OCI-LY1 (cell line): ENCODE measurements at regions not wholly inside any gene's neighbourhood (a gene's known extent, or its start where the extent isn't known, plus 50 kb on each side); places are given as distances from the start of the nearest gene placed in this dataset.

Experiments
- H2AFZ ChIP-seq: fragments of 200-600 bp; sonication (generic), shearing (Covaris generic); 2 replicates; pipeline ENCODE4 v1.6.0; 2014; ENCODE audit warnings: antibody characterized with exemption, mild to moderate bottlenecking, low read length
- H3F3A ChIP-seq: fragments of 200-600 bp; sonication (generic), shearing (Covaris generic); 2 replicates; pipeline ENCODE4 v1.6.0; 2014; ENCODE audit warnings: mild to moderate bottlenecking, antibody characterized with exemption, low read length, moderate library complexity; ENCODE audit not compliant: insufficient read depth
- H3K27ac ChIP-seq: fragments of 200-600 bp; sonication (generic); 2 replicates; pipeline ENCODE4 v1.5.1; 2014; ENCODE audit warnings: low read length, mixed run types, mild to moderate bottlenecking, low read depth; ENCODE audit not compliant: poor library complexity, severe bottlenecking
- H3K27me3 ChIP-seq: fragments of 200-600 bp; sonication (generic); 2 replicates; pipeline ENCODE4 v1.6.0; 2014; ENCODE audit warnings: antibody characterized with exemption, mild to moderate bottlenecking, low read length, moderate library complexity; ENCODE audit not compliant: insufficient read depth
- H3K36me3 ChIP-seq: fragments of 200-600 bp; sonication (generic); 2 replicates; pipeline ENCODE4 v1.6.1; 2014; ENCODE audit warnings: mild to moderate bottlenecking, antibody characterized with exemption, low read length, moderate library complexity, mixed read lengths; ENCODE audit not compliant: insufficient read depth
- H3K4me1 ChIP-seq: fragments of 200-600 bp; sonication (generic); 2 replicates; pipeline ENCODE4 v1.5.1; 2014; ENCODE audit warnings: mild to moderate bottlenecking, low read length, moderate library complexity; ENCODE audit not compliant: insufficient read depth, severe bottlenecking
- H3K4me2 ChIP-seq: fragments of 200-600 bp; sonication (generic), shearing (Covaris generic); 2 replicates; pipeline ENCODE4 v1.6.1; 2014; ENCODE audit warnings: low read length
- H3K4me3 ChIP-seq: fragments of 200-600 bp; sonication (generic); 2 replicates; pipeline ENCODE4 v1.5.1; 2014; ENCODE audit warnings: low read length, low read depth, mild to moderate bottlenecking, mixed read lengths; ENCODE audit not compliant: poor library complexity, severe bottlenecking
- H3K79me2 ChIP-seq: fragments of 200-600 bp; shearing (Covaris generic); 2 replicates; pipeline ENCODE4 v1.6.1; 2016; ENCODE audit warnings: mixed run types, low read length, mixed read lengths; ENCODE audit not compliant: insufficient read depth
- H3K9ac ChIP-seq: fragments of 200-600 bp; sonication (generic), shearing (Covaris generic); 2 replicates; pipeline ENCODE4 v1.6.1; 2014; ENCODE audit warnings: mild to moderate bottlenecking, low read length, mixed read lengths
- H3K9me2 ChIP-seq: fragments of 200-600 bp; sonication (generic), shearing (Covaris generic); 2 replicates; pipeline ENCODE4 v1.6.1; 2014; ENCODE audit warnings: low read depth, mild to moderate bottlenecking, low read length, mixed read lengths
- H3K9me3 ChIP-seq: fragments of 200-600 bp; shearing (Covaris generic); 2 replicates; pipeline ENCODE4 v1.6.1; 2014; ENCODE audit warnings: low read length, mixed read lengths
- H4K20me1 ChIP-seq: fragments of 200-600 bp; sonication (generic), shearing (Covaris generic); 2 replicates; pipeline ENCODE4 v1.6.0; 2016; ENCODE audit warnings: mild to moderate bottlenecking, low read length; ENCODE audit not compliant: insufficient read depth
- EZH2 ChIP-seq: fragments of 200-600 bp; sonication (generic), shearing (Covaris generic); IDR thresholded peaks from 2 replicates; pipeline ENCODE4 v1.8.0; 2017; ENCODE audit warnings: borderline replicate concordance, mixed run types, mild to moderate bottlenecking, antibody characterized with exemption, low read length, moderate library complexity, mixed read lengths
- TF ChIP-seq, protein P1 (sequence below): fragments of 200-600 bp; sonication (generic), shearing (Covaris generic); IDR thresholded peaks from 2 replicates; pipeline ENCODE4 v1.5.1; 2017; ENCODE audit warnings: mild to moderate bottlenecking, antibody characterized with exemption, low read length, moderate library complexity, mixed read lengths

DNA sequence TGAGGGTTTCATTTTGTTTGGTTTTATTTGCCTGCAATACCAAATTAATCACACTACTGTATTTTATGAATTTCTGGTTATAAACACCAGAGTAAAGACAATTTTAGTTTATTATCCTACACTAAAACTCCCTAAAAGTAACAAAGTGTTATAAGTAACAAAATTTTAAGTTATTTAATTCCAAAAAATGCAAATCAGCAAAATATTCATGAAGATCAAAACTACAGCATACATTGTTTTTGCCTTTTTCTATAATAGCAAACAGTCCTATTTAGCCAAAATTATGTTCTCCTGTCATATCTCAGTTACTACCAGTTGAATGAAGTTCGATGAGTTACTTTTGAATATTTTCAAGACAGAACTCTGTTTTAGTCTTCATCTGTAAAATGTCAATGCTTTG, 132.7 kb upstream of the CYLC2 start:
- no peak overlapping the region for H3K9ac ChIP-seq
- no peak overlapping the region for H2AFZ ChIP-seq
- no peaks in the 10 kb centered on the region for H3K36me3 ChIP-seq
- no peak overlapping the region for H3K4me3 ChIP-seq
- H4K20me1 ChIP-seq: no peaks in the 10 kb centered on the region
- no peaks in the 10 kb centered on the region for H3K9me2 ChIP-seq
- H3K27me3 ChIP-seq: no peaks in the 10 kb centered on the region
- no peaks in the 10 kb centered on the region for H3K79me2 ChIP-seq
- no peak overlapping the region for H3K27ac ChIP-seq
- no peaks in the 10 kb centered on the region for H3F3A ChIP-seq
- TF ChIP-seq EZH2: no peak
- no peaks in the 10 kb centered on the region for H3K9me3 ChIP-seq
- no peak overlapping the region for H3K4me2 ChIP-seq
- H3K4me1 ChIP-seq: no peaks in the 10 kb centered on the region

DNA sequence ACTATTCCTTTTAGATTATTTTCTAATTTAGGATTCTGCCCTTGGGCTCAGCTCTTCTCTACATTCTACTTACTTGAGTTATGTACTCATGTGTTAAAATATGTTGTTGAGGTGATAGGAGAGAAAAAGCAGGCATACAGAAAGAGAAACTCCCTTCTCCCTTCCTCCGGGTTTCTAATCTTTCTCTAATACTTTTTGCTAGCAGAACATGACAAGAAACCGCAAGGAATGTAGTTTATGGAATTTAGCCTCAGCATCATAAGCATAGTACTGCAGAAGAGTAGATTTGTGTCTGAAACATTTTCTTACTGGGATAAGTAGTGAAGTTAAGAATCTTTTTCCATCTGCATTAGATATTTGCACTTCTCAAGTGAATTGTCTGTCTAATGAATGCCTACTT, 139.5 kb upstream of the CYLC2 start:
- H3K36me3 ChIP-seq: no peaks in the 10 kb centered on the region
- H3K27ac ChIP-seq: no peak overlapping the region
- no peaks in the 10 kb centered on the region for H3K9me3 ChIP-seq
- no peaks in the 10 kb centered on the region for H4K20me1 ChIP-seq
- H2AFZ ChIP-seq: no peak overlapping the region
- TF ChIP-seq, protein P1, sequence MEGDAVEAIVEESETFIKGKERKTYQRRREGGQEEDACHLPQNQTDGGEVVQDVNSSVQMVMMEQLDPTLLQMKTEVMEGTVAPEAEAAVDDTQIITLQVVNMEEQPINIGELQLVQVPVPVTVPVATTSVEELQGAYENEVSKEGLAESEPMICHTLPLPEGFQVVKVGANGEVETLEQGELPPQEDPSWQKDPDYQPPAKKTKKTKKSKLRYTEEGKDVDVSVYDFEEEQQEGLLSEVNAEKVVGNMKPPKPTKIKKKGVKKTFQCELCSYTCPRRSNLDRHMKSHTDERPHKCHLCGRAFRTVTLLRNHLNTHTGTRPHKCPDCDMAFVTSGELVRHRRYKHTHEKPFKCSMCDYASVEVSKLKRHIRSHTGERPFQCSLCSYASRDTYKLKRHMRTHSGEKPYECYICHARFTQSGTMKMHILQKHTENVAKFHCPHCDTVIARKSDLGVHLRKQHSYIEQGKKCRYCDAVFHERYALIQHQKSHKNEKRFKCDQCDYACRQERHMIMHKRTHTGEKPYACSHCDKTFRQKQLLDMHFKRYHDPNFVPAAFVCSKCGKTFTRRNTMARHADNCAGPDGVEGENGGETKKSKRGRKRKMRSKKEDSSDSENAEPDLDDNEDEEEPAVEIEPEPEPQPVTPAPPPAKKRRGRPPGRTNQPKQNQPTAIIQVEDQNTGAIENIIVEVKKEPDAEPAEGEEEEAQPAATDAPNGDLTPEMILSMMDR: no peak
- no peak for TF ChIP-seq EZH2
- H3K9me2 ChIP-seq: no peaks in the 10 kb centered on the region
- no peaks in the 10 kb centered on the region for H3F3A ChIP-seq
- no peaks in the 10 kb centered on the region for H3K4me1 ChIP-seq
- H3K9ac ChIP-seq: no peak overlapping the region
- H3K27me3 ChIP-seq: no peaks in the 10 kb centered on the region
- no peaks in the 10 kb centered on the region for H3K79me2 ChIP-seq
- no peak overlapping the region for H3K4me2 ChIP-seq
- H3K4me3 ChIP-seq: no peak overlapping the region

DNA sequence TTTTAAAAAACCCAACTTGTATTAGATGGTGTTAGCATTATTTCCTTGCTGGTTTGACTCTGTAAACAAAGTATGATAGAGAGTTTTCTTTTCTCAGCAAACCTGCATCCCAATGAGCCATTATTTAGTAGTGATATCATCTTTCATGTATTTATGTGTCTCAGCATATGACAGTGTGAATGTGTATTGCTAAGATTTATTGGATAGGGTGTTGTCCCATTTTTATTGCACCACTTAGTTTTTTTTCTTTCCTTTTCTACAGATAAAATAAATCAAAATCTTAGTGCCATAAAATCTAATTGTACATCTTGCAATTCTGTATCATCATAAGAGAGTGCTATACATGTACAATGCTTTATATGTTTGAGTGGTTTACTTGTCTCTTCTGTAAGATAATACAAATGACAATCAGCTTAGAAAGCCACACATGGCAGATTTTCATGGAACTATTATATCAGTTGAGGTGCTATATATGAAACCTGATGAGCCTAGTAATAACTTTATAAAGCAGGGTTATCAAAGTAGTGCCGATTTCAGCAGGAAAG, 149.2 kb upstream of the CYLC2 start:
- Histone ChIP-seq H3K4me1 (no peaks in the 10 kb centered on the region), H3K4me2 (no peak overlapping the region), H3K27ac (no peak overlapping the region), H3K79me2 (no peaks in the 10 kb centered on the region), H3F3A (no peaks in the 10 kb centered on the region), H3K27me3 (no peaks in the 10 kb centered on the region), H3K4me3 (no peak overlapping the region), H3K9me3 (no peaks in the 10 kb centered on the region), H3K36me3 (no peaks in the 10 kb centered on the region), H2AFZ (no peak overlapping the region), H3K9ac (no peak overlapping the region), H3K9me2 (no peaks in the 10 kb centered on the region), H4K20me1 (no peaks in the 10 kb centered on the region)
- TF ChIP-seq EZH2: no peak
- TF ChIP-seq, protein P1: no peak

GRCh38 chr9:102844716-102845115, 150.4 kb upstream of the CYLC2 start:
- H4K20me1 ChIP-seq: no peaks in the 10 kb centered on the region
- no peaks in the 10 kb centered on the region for H3K79me2 ChIP-seq
- H3K27ac ChIP-seq: no peak overlapping the region
- no peak overlapping the region for H2AFZ ChIP-seq
- H3K27me3 ChIP-seq: no peaks in the 10 kb centered on the region
- no peaks in the 10 kb centered on the region for H3K9me2 ChIP-seq
- H3K9me3 ChIP-seq: no peaks in the 10 kb centered on the region
- no peak overlapping the region for H3K4me3 ChIP-seq
- H3F3A ChIP-seq: no peaks in the 10 kb centered on the region
- H3K9ac ChIP-seq: no peak overlapping the region
- TF ChIP-seq EZH2: no peak
- TF ChIP-seq, protein P1: no peak
- H3K4me1 ChIP-seq: no peaks in the 10 kb centered on the region
- no peaks in the 10 kb centered on the region for H3K36me3 ChIP-seq
- H3K4me2 ChIP-seq: no peak overlapping the region
